ENCODE measurements at regions not wholly inside any gene's neighbourhood (a gene's known extent, or its start where the extent isn't known, plus 50 kb on each side); places are given as distances from the start of the nearest gene placed in this dataset.

GRCh38 chr4:138960175-138960710 lies 55.3 kb upstream of the NOCT start:
- Histone ChIP-seq H3K27ac (ENCODE audit: low read depth in 1 of 2, low read length in 1 of 2) (no peak overlapping the region), H3K4me1 (ENCODE audit: control insufficient read depth in 5 of 5, insufficient read depth in 5 of 5, low read length in 5 of 5) (peaks cover 0 to 4% (median 0%) of the 10 kb centered on the region in 5 donors), H3K4me3 (no peak overlapping the region), H3K9ac (ENCODE audit: insufficient read depth in 1 of 2, low read length in 2 of 2) (no peak overlapping the region), H3K9me3 (ENCODE audit: control insufficient read depth in 4 of 4, insufficient read depth in 3 of 4, low read length in 3 of 4) (no peaks in the 10 kb centered on the region), H3K36me3 (ENCODE audit: control insufficient read depth in 4 of 4, insufficient read depth in 4 of 4, low read length in 4 of 4) (no peaks in the 10 kb centered on the region), H3K27me3 (ENCODE audit: control insufficient read depth in 3 of 3, insufficient read depth in 3 of 3, low read length in 2 of 3) (no peaks in the 10 kb centered on the region)
- no peak for TF ChIP-seq CTCF (IDR thresholded peaks at IDR 0.05; ENCODE audit: control extremely low read depth, extremely low read depth)
- DNase-seq (no peak), ATAC-seq (ENCODE audit: insufficient read depth, low FRiP score) (no peak)
- WGBS, 2 donors, result 74 to 80% methylated on average over 4 of the region's 4 CpGs

- H3K4me1 ChIP-seq (ENCODE audit: control insufficient read depth in 5 of 5, insufficient read depth in 5 of 5, low read length in 5 of 5), result peaks cover 0 to 4% (median 0%) of the 10 kb centered on the region in 5 donors
- H3K4me3 ChIP-seq, result no peak overlapping the region
- H3K27me3 ChIP-seq (ENCODE audit: control insufficient read depth in 3 of 3, insufficient read depth in 3 of 3, low read length in 2 of 3), result no peaks in the 10 kb centered on the region
- no peaks in the 10 kb centered on the region for H3K36me3 ChIP-seq (ENCODE audit: control insufficient read depth in 4 of 4, insufficient read depth in 4 of 4, low read length in 4 of 4)
- DNase-seq, result no peak
- H3K9me3 ChIP-seq (ENCODE audit: control insufficient read depth in 4 of 4, insufficient read depth in 3 of 4, low read length in 3 of 4), result no peaks in the 10 kb centered on the region
- H3K9ac ChIP-seq (ENCODE audit: insufficient read depth in 1 of 2, low read length in 2 of 2), result no peak overlapping the region
- H3K27ac ChIP-seq (ENCODE audit: low read depth in 1 of 2, low read length in 1 of 2), result no peak overlapping the region
- 53 to 77% methylated on average over 5 of the region's 5 CpGs for WGBS, 2 donors
- no peak for ATAC-seq (ENCODE audit: insufficient read depth, low FRiP score)
- no peak for TF ChIP-seq CTCF (IDR thresholded peaks at IDR 0.05; ENCODE audit: control extremely low read depth, extremely low read depth)
These were observed 56.3 kb upstream of the NOCT start for GRCh38 chr4:138959097-138959815.

GRCh38 chr4:138958519-138958918 lies 57.1 kb upstream of the NOCT start:
- no peaks in the 10 kb centered on the region for H3K27me3 ChIP-seq (ENCODE audit: control insufficient read depth in 3 of 3, insufficient read depth in 3 of 3, low read length in 2 of 3)
- no peak overlapping the region for H3K4me3 ChIP-seq
- H3K9me3 ChIP-seq (ENCODE audit: control insufficient read depth in 4 of 4, insufficient read depth in 3 of 4, low read length in 3 of 4), result no peaks in the 10 kb centered on the region
- no peak for TF ChIP-seq CTCF (IDR thresholded peaks at IDR 0.05; ENCODE audit: control extremely low read depth, extremely low read depth)
- no peak overlapping the region for H3K9ac ChIP-seq (ENCODE audit: insufficient read depth in 1 of 2, low read length in 2 of 2)
- DNase-seq (no peak), ATAC-seq (ENCODE audit: insufficient read depth, low FRiP score) (no peak)
- H3K27ac ChIP-seq (ENCODE audit: low read depth in 1 of 2, low read length in 1 of 2), result no peak overlapping the region
- H3K4me1 ChIP-seq (ENCODE audit: control insufficient read depth in 5 of 5, insufficient read depth in 5 of 5, low read length in 5 of 5), result peaks cover 0 to 4% (median 0%) of the 10 kb centered on the region in 5 donors
- H3K36me3 ChIP-seq (ENCODE audit: control insufficient read depth in 4 of 4, insufficient read depth in 4 of 4, low read length in 4 of 4), result no peaks in the 10 kb centered on the region
- WGBS, 2 donors, result 18 to 58% methylated on average over 3 of the region's 3 CpGs
